WTC11 (cell line): ENCODE measurements at regions not wholly inside any gene's neighbourhood (a gene's known extent, or its start where the extent isn't known, plus 50 kb on each side); places are given as distances from the start of the nearest gene placed in this dataset.

ENCODE experiments used
- ATAC-seq: fragments of 200-7000 bp; cut with Tn5 transposase; 2 replicates; pipeline ENCODE4 v1.10.0; 2021; ENCODE audit warnings: mild to moderate bottlenecking, moderate library complexity
- CTCF ChIA-PET: fragments of 300-600 bp; sonication (Branson Sonifier 250); formaldehyde crosslinking; loops from one replicate; lab custom pipeline; 2021; ENCODE audit warnings: antibody characterized with exemption; lab: Charles Lee
- POLR2A ChIA-PET: fragments of 350-600 bp; sonication (Branson Sonifier 250); formaldehyde crosslinking; loops from one replicate; lab custom pipeline; 2021; ENCODE audit warnings: antibody characterized with exemption; lab: Charles Lee
- DNase-seq: peaks from one replicate; pipeline ENCODE4 v3.0.0; 2021; ENCODE audit warnings: low spot score
- H3K27ac Mint-ChIP-seq: 2 replicates; pipeline ENCODE4 v1.8.0; 2021; ENCODE audit warnings: mixed read lengths
- H3K27me3 Mint-ChIP-seq: 2 replicates; pipeline ENCODE4 v1.8.0; 2021; ENCODE audit warnings: low read depth, mild to moderate bottlenecking, moderate library complexity, mixed read lengths
- H3K36me3 Mint-ChIP-seq: 2 replicates; pipeline ENCODE4 v1.8.0; 2021; ENCODE audit warnings: mixed read lengths
- H3K4me1 Mint-ChIP-seq: 2 replicates; pipeline ENCODE4 v1.8.0; 2022; ENCODE audit warnings: mixed read lengths
- H3K4me3 Mint-ChIP-seq: 2 replicates; pipeline ENCODE4 v1.8.0; 2021; ENCODE audit warnings: mild to moderate bottlenecking, moderate library complexity, mixed read lengths
- H3K9me3 Mint-ChIP-seq: 2 replicates; pipeline ENCODE4 v1.8.0; 2021; ENCODE audit warnings: mixed read lengths
- AFF4 ChIP-seq: sonication (generic); formaldehyde crosslinking; IDR thresholded peaks from 2 replicates; pipeline ENCODE4 v1.8.1; 2023; ENCODE audit warnings: mild to moderate bottlenecking, missing genetic modification reagents, borderline replicate concordance
- ATF2 ChIP-seq: sonication (generic); formaldehyde crosslinking; IDR thresholded peaks from 2 replicates; pipeline ENCODE4 v1.8.1; 2022; ENCODE audit warnings: low read depth, missing genetic modification reagents, borderline replicate concordance
- ESRRA ChIP-seq: sonication (generic); formaldehyde crosslinking; IDR thresholded peaks from 2 replicates; pipeline ENCODE4 v1.8.1; 2022; ENCODE audit warnings: mild to moderate bottlenecking, missing genetic modification reagents, borderline replicate concordance
- FOXJ3 ChIP-seq: sonication (generic); formaldehyde crosslinking; IDR thresholded peaks from 2 replicates; pipeline ENCODE4 v1.9.0; 2021; ENCODE audit warnings: missing genetic modification reagents, mild to moderate bottlenecking, borderline replicate concordance
- GABPB1 ChIP-seq: sonication (generic); formaldehyde crosslinking; IDR thresholded peaks from 2 replicates; pipeline ENCODE4 v1.8.1; 2023; ENCODE audit warnings: mild to moderate bottlenecking, missing genetic modification reagents
- HMGA2 ChIP-seq: fragments of 250-450 bp; sonication (Bioruptor Pico); IDR thresholded peaks from 2 replicates; pipeline ENCODE4 v1.4.0; 2021; ENCODE audit warnings: mild to moderate bottlenecking, moderate library complexity
- MXD4 ChIP-seq: fragments of 250-450 bp; sonication (Bioruptor Pico); IDR thresholded peaks from 2 replicates; pipeline ENCODE4 v1.8.0; 2021; ENCODE audit warnings: mild to moderate bottlenecking, moderate library complexity, borderline replicate concordance
- MYBL2 ChIP-seq: sonication (generic); formaldehyde crosslinking; IDR thresholded peaks from 2 replicates; pipeline ENCODE4 v1.8.1; 2023; ENCODE audit warnings: mild to moderate bottlenecking, moderate library complexity, missing genetic modification reagents
- NR1H2 ChIP-seq: sonication (generic); formaldehyde crosslinking; IDR thresholded peaks from 2 replicates; pipeline ENCODE4 v1.9.0; 2021; ENCODE audit warnings: mild to moderate bottlenecking, moderate library complexity, missing genetic modification reagents
- NR3C1 ChIP-seq: sonication (generic); formaldehyde crosslinking; conservative IDR thresholded peaks from 2 replicates; pipeline ENCODE4 v1.8.1; 2023; ENCODE audit warnings: low read depth, mild to moderate bottlenecking, missing genetic modification reagents
- RORB ChIP-seq: fragments of 250-450 bp; sonication (Bioruptor Pico); IDR thresholded peaks from 2 replicates; pipeline ENCODE4 v1.9.0; 2021; ENCODE audit warnings: mild to moderate bottlenecking
- SOX15 ChIP-seq: fragments of 250-450 bp; sonication (Bioruptor Pico); IDR thresholded peaks from 2 replicates; pipeline ENCODE4 v1.9.0; 2021; ENCODE audit warnings: mild to moderate bottlenecking
- SP1 ChIP-seq: sonication (generic); formaldehyde crosslinking; conservative IDR thresholded peaks from 2 replicates; pipeline ENCODE4 v1.8.1; 2022; ENCODE audit warnings: missing genetic modification reagents
- ZNF219 ChIP-seq: sonication (generic); formaldehyde crosslinking; IDR thresholded peaks from 2 replicates; pipeline ENCODE4 v1.8.0; 2023; ENCODE audit warnings: missing genetic modification reagents, mild to moderate bottlenecking, borderline replicate concordance
- TF ChIP-seq, protein P1 (sequence below): fragments of 250-450 bp; sonication (Bioruptor Pico); IDR thresholded peaks from 2 replicates; pipeline ENCODE4 v2.1.2; 2022; ENCODE audit warnings: mild to moderate bottlenecking, moderate library complexity
- TF ChIP-seq, protein P2 (sequence below): sonication (generic); formaldehyde crosslinking; IDR thresholded peaks from 2 replicates; pipeline ENCODE4 v1.8.1; 2022; ENCODE audit warnings: mild to moderate bottlenecking, missing genetic modification reagents, moderate library complexity, borderline replicate concordance
- TF ChIP-seq, protein P3 (sequence below): fragments of 250-450 bp; sonication (Bioruptor Pico); IDR thresholded peaks from 2 replicates; pipeline ENCODE4 v1.9.0; 2021; ENCODE audit warnings: mild to moderate bottlenecking
- TF ChIP-seq, protein P4 (sequence below): sonication (generic); formaldehyde crosslinking; IDR thresholded peaks from 2 replicates; pipeline ENCODE4 v1.8.0; 2022; ENCODE audit warnings: mild to moderate bottlenecking, missing genetic modification reagents

DNA sequence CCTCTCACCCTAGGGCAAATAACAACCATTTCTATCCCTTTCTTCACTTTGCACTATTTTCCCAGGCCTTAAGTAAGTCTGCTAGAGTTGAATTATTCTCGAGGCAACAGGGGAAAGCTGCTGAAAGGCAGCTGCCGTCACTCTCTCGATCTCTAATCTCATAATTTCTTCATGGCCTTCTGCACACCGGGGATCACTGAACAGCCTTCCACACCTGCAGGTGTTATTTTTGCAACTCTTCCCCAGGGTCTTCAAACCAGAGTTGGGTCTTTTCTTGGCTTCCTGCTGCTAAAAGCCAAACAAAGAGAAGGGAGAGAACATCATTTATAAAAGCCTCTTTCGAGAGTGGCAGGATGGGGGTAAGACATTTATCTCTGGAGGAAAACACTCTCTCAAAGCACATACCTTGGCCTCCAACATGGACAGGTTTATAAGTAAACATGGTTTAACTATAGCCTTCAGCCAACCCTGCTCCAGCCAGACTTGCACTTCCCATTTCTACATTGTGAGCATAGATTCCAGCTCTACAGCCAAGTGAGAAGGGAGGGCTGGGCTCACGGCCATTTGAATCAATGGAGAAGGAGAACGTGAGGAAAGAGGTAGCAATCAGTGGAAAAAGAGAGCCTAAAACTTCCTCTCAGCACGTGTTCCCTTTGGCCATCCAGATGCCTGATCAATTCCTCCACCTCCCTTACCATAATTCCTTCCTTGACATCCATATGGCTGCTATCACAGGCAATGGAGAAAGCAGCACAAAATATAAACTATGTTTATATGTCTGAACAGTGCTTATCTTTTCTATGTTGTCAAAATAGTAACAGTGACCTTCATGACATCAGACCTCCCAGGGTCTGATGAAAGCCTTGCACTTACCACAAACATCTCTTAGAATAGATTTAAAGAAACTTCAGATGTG is 464.9 kb downstream of the TLE1 start (continued):
- TF ChIP-seq, protein P1, sequence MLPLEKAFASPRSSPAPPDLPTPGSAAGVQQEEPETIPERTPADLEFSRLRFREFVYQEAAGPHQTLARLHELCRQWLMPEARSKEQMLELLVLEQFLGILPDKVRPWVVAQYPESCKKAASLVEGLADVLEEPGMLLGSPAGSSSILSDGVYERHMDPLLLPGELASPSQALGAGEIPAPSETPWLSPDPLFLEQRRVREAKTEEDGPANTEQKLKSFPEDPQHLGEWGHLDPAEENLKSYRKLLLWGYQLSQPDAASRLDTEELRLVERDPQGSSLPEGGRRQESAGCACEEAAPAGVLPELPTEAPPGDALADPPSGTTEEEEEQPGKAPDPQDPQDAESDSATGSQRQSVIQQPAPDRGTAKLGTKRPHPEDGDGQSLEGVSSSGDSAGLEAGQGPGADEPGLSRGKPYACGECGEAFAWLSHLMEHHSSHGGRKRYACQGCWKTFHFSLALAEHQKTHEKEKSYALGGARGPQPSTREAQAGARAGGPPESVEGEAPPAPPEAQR: no peak
- TF ChIP-seq FOXJ3 (no peak), AFF4 (CRISPR knock-in tag) (no peak)

DNA sequence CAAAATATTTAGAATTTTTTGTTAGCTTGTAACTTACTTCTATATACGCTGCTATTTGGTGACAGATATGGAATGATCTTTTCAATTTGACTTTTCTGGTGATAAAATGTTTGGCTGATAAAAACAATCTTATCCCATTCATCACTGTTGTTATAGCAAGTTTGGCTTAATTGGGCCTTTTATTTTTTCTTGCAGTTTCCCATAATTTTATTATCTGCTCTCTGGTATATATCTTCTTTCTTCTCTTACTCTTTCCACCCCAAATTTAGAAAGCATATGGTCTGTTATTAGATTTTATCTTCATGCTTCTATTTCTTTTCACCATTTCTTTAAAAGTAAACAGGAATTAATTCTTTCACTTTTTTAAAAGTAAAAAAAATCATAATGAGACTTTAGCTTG is 474.4 kb downstream of the TLE1 start:
- Mint-ChIP-seq H3K27me3 (no peaks in the 10 kb centered on the region; the same call in 1 of the 2 replicates), H3K4me1 (peaks cover 15% of the 10 kb centered on the region), H3K36me3 (peaks cover 29% of the 10 kb centered on the region), H3K4me3 (no peak overlapping the region), H3K27ac (no peak overlapping the region), H3K9me3 (peaks cover 35% of the 10 kb centered on the region)
- CTCF ChIA-PET: no interaction called here
- no peak for DNase-seq
- TF ChIP-seq HMGA2 (CRISPR knock-in tag): no peak
- no peak for TF ChIP-seq ESRRA (CRISPR knock-in tag)
- no peak for TF ChIP-seq SOX15 (CRISPR knock-in tag)
- TF ChIP-seq, protein P2, sequence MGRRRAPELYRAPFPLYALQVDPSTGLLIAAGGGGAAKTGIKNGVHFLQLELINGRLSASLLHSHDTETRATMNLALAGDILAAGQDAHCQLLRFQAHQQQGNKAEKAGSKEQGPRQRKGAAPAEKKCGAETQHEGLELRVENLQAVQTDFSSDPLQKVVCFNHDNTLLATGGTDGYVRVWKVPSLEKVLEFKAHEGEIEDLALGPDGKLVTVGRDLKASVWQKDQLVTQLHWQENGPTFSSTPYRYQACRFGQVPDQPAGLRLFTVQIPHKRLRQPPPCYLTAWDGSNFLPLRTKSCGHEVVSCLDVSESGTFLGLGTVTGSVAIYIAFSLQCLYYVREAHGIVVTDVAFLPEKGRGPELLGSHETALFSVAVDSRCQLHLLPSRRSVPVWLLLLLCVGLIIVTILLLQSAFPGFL (CRISPR knock-in tag): no peak
- no peak for TF ChIP-seq FOXJ3
- no peak for TF ChIP-seq MXD4 (CRISPR knock-in tag)
- TF ChIP-seq RORB (CRISPR knock-in tag): no peak
- no peak for TF ChIP-seq GABPB1 (CRISPR knock-in tag)
- TF ChIP-seq, protein P3, sequence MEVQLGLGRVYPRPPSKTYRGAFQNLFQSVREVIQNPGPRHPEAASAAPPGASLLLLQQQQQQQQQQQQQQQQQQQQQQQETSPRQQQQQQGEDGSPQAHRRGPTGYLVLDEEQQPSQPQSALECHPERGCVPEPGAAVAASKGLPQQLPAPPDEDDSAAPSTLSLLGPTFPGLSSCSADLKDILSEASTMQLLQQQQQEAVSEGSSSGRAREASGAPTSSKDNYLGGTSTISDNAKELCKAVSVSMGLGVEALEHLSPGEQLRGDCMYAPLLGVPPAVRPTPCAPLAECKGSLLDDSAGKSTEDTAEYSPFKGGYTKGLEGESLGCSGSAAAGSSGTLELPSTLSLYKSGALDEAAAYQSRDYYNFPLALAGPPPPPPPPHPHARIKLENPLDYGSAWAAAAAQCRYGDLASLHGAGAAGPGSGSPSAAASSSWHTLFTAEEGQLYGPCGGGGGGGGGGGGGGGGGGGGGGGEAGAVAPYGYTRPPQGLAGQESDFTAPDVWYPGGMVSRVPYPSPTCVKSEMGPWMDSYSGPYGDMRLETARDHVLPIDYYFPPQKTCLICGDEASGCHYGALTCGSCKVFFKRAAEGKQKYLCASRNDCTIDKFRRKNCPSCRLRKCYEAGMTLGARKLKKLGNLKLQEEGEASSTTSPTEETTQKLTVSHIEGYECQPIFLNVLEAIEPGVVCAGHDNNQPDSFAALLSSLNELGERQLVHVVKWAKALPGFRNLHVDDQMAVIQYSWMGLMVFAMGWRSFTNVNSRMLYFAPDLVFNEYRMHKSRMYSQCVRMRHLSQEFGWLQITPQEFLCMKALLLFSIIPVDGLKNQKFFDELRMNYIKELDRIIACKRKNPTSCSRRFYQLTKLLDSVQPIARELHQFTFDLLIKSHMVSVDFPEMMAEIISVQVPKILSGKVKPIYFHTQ (CRISPR knock-in tag): no peak
- no peak for TF ChIP-seq MYBL2 (CRISPR knock-in tag)
- TF ChIP-seq, protein P4, sequence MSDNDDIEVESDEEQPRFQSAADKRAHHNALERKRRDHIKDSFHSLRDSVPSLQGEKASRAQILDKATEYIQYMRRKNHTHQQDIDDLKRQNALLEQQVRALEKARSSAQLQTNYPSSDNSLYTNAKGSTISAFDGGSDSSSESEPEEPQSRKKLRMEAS: no peak
- no peak for TF ChIP-seq NR1H2 (CRISPR knock-in tag)
- no peak for TF ChIP-seq NR3C1 (CRISPR knock-in tag)
- TF ChIP-seq ZNF219 (CRISPR knock-in tag): no peak
- no peak for TF ChIP-seq ATF2 (CRISPR knock-in tag)
- TF ChIP-seq SP1 (CRISPR knock-in tag): no peak
- POLR2A ChIA-PET: no interaction called here
- ATAC-seq: no peak
